H1 (cell line): ENCODE measurements at regions not wholly inside any gene's neighbourhood (a gene's known extent, or its start where the extent isn't known, plus 50 kb on each side); places are given as distances from the start of the nearest gene placed in this dataset.

Experiments used
- CTCF ChIA-PET: fragments of 300-600 bp; sonication (Branson Sonifier 250); formaldehyde crosslinking; loops from one replicate; lab custom pipeline; 2021; ENCODE audit not compliant: partially characterized antibody; lab: Charles Lee
- POLR2A ChIA-PET: fragments of 300-600 bp; sonication (Branson Sonifier 250); formaldehyde crosslinking; loops from one replicate; lab custom pipeline; 2021; ENCODE audit warnings: inconsistent platforms; ENCODE audit not compliant: partially characterized antibody; lab: Charles Lee
- DNase-seq, 2 experiments: peaks; one replicate each; pipeline versions ENCODE4 v3.0.0 to v3.0.0-alpha.2; 2010 to 2022; ENCODE audit warnings: low spot score in 2 of 2, low read depth in 1 of 2, mixed read lengths in 1 of 2
- FAIRE-seq: peaks from 2 replicates; lab custom pipeline; 2011; peaks lifted over from hg19 to GRCh38; lab: Jason Lieb, UNC
- H2AFZ ChIP-seq: 2 replicates; pipeline ENCODE4 v1.8.1; 2012; ENCODE audit warnings: low read length, inconsistent platforms
- H2AK5ac ChIP-seq: 2 replicates; pipeline ENCODE4 v1.6.1; 2013; ENCODE audit warnings: low read depth, low read length
- H2BK120ac ChIP-seq: replicated peaks from 2 replicates; pipeline ENCODE3; 2013; ENCODE audit warnings: low read depth, low read length, inconsistent platforms
- H2BK12ac ChIP-seq: 2 replicates; pipeline ENCODE4 v1.6.1; 2013; ENCODE audit warnings: low read depth, low read length
- H2BK15ac ChIP-seq: 2 replicates; pipeline ENCODE4 v1.6.1; 2013; ENCODE audit warnings: low read length
- H2BK20ac ChIP-seq: 2 replicates; pipeline ENCODE4 v1.6.1; 2013; ENCODE audit warnings: low read length
- H2BK5ac ChIP-seq: 2 replicates; pipeline ENCODE4 v1.6.1; 2013; ENCODE audit warnings: low read depth, low read length
- H3K14ac ChIP-seq: 2 replicates; pipeline ENCODE4 v1.6.1; 2013; ENCODE audit warnings: inconsistent platforms; ENCODE audit not compliant: insufficient read length
- H3K18ac ChIP-seq: 2 replicates; pipeline ENCODE4 v1.6.1; 2013; ENCODE audit warnings: low read length; ENCODE audit errors: extremely low read depth
- H3K23ac ChIP-seq: 2 replicates; pipeline ENCODE4 v1.6.1; 2013; ENCODE audit warnings: inconsistent platforms; ENCODE audit not compliant: insufficient read length
- H3K23me2 ChIP-seq: 2 replicates; pipeline ENCODE4 v1.6.1; 2013; ENCODE audit warnings: low read depth, low read length
- H3K27ac ChIP-seq: 2 replicates; pipeline ENCODE4 v1.6.1; 2011; ENCODE audit warnings: low read depth, low read length, inconsistent platforms
- H3K27me3 ChIP-seq, 4 experiments: replicated peaks in 1 of 4; 1 replicate in 1 of 4; 2 replicates in 3 of 4; pipeline versions ENCODE4 v1.6.1 to v1.8.1; 2011 to 2013; ENCODE audit warnings: low read length in 3 of 4, mild to moderate bottlenecking in 3 of 4, inconsistent platforms in 2 of 4, mixed read lengths in 2 of 4, moderate library complexity in 1 of 4; ENCODE audit not compliant: control insufficient read depth in 3 of 4, insufficient read depth in 3 of 4; ENCODE audit errors: extremely low read depth in 1 of 4
- H3K36me3 ChIP-seq, 4 experiments: 2 replicates each; pipeline versions ENCODE4 v1.6.1 to v1.8.1; 2011 to 2013; ENCODE audit warnings: mild to moderate bottlenecking in 4 of 4, low read length in 3 of 4, moderate library complexity in 2 of 4, control low read depth in 1 of 4, inconsistent platforms in 1 of 4; ENCODE audit not compliant: insufficient read depth in 4 of 4, control insufficient read depth in 2 of 4
- H3K4ac ChIP-seq: replicated peaks from 2 replicates; pipeline ENCODE3; 2013; ENCODE audit warnings: low read length, low read depth, mixed read lengths, inconsistent platforms; ENCODE audit not compliant: insufficient read length
- H3K4me1 ChIP-seq, 4 experiments: replicated peaks in 1 of 4; 1 replicate in 1 of 4; 2 replicates in 3 of 4; pipeline versions ENCODE4 v1.6.1 to v1.8.1; 2011 to 2013; ENCODE audit warnings: low read length in 3 of 4, inconsistent platforms in 2 of 4, mixed read lengths in 1 of 4; ENCODE audit not compliant: insufficient read depth in 4 of 4, control insufficient read depth in 3 of 4
- H3K4me2 ChIP-seq, 2 experiments: 2 replicates each; pipeline versions ENCODE4 v1.6.1 to v1.8.1; 2011 to 2013; ENCODE audit warnings: low read depth in 2 of 2, low read length in 2 of 2, control low read depth in 1 of 2, inconsistent platforms in 1 of 2, mild to moderate bottlenecking in 1 of 2; ENCODE audit not compliant: insufficient read depth in 1 of 2
- H3K4me3 ChIP-seq, 4 experiments: fragments of 200-600, 300-600 bp in 1 of 4; sonication (generic), shearing (Covaris generic), sonication (Bioruptor Twin) in 1 of 4; 2 replicates each; pipeline versions ENCODE4 v1.5.1 to v1.8.1; 2011 to 2016; ENCODE audit warnings: low read length in 4 of 4, low read depth in 3 of 4, control low read depth in 2 of 4, inconsistent platforms in 2 of 4, mild to moderate bottlenecking in 2 of 4, mixed read lengths in 1 of 4, moderate library complexity in 1 of 4; ENCODE audit not compliant: insufficient read depth in 2 of 4; ENCODE audit errors: extremely low read depth in 1 of 4
- H3K56ac ChIP-seq: replicated peaks from 2 replicates; pipeline ENCODE3; 2013; ENCODE audit warnings: low read depth, mild to moderate bottlenecking, mixed read lengths, low read length, inconsistent platforms; ENCODE audit not compliant: insufficient read length
- H3K79me1 ChIP-seq: 2 replicates; pipeline ENCODE4 v1.6.1; 2013; ENCODE audit warnings: low read depth, low read length, control low read depth
- H3K79me2 ChIP-seq, 2 experiments: 2 replicates each; pipeline versions ENCODE4 v1.6.1 to v1.8.1; 2012 to 2013; ENCODE audit warnings: low read length in 2 of 2, mild to moderate bottlenecking in 2 of 2, inconsistent platforms in 1 of 2; ENCODE audit not compliant: insufficient read depth in 2 of 2, control insufficient read depth in 1 of 2
- H3K9ac ChIP-seq, 4 experiments: replicated peaks in 1 of 4; 1 replicate in 1 of 4; 2 replicates in 3 of 4; pipeline versions ENCODE4 v1.6.1 to v1.8.1; 2011 to 2013; ENCODE audit warnings: low read depth in 3 of 4, low read length in 3 of 4, control low read depth in 2 of 4, mild to moderate bottlenecking in 2 of 4, moderate library complexity in 2 of 4, inconsistent platforms in 1 of 4; ENCODE audit errors: extremely low read depth in 1 of 4
- H3K9me3 ChIP-seq, 2 experiments: 2 replicates each; pipeline versions ENCODE4 v1.6.1 to v1.8.1; 2012 to 2013; ENCODE audit warnings: mild to moderate bottlenecking in 2 of 2, moderate library complexity in 2 of 2, control low read depth in 1 of 2, inconsistent platforms in 1 of 2, low read depth in 1 of 2, low read length in 1 of 2, mixed read lengths in 1 of 2; ENCODE audit not compliant: insufficient read depth in 2 of 2
- H4K20me1 ChIP-seq, 2 experiments: replicated peaks in 1 of 2; 2 replicates each; pipeline versions ENCODE3 to v1.8.1; 2011 to 2013; ENCODE audit warnings: inconsistent platforms in 2 of 2, low read length in 2 of 2, mild to moderate bottlenecking in 1 of 2; ENCODE audit not compliant: insufficient read depth in 2 of 2, control insufficient read depth in 1 of 2
- H4K5ac ChIP-seq: 2 replicates; pipeline ENCODE4 v1.6.1; 2013; ENCODE audit warnings: low read length, low read depth, mixed read lengths, inconsistent platforms; ENCODE audit not compliant: insufficient read length
- H4K8ac ChIP-seq: 2 replicates; pipeline ENCODE4 v1.8.0; 2013; ENCODE audit warnings: mild to moderate bottlenecking, moderate library complexity, low read length, inconsistent platforms; ENCODE audit not compliant: insufficient read depth; ENCODE audit errors: extremely low read depth
- H4K91ac ChIP-seq: replicated peaks from 2 replicates; pipeline ENCODE3; 2013; ENCODE audit warnings: low read length, mixed read lengths, inconsistent platforms; ENCODE audit not compliant: insufficient read length
- BRCA1 ChIP-seq: IDR thresholded peaks from 2 replicates; pipeline ENCODE4 v1.6.1; 2012; ENCODE audit warnings: low read depth, low read length, improper control_type of control experiment
- CEBPB ChIP-seq: IDR thresholded peaks from 2 replicates; pipeline ENCODE4 v1.6.1; 2012; ENCODE audit warnings: low read depth, low read length
- RAD21 ChIP-seq, 2 experiments: IDR thresholded peaks in 1 of 2; conservative IDR thresholded peaks in 1 of 2; 2 replicates each; pipeline ENCODE4 v1.6.1; 2011; ENCODE audit warnings: low read depth in 2 of 2, low read length in 2 of 2, improper control_type of control experiment in 1 of 2, inconsistent platforms in 1 of 2, mild to moderate bottlenecking in 1 of 2, moderate library complexity in 1 of 2
- SAP30 ChIP-seq: fragments of 300-600 bp; sonication (generic); IDR thresholded peaks from 2 replicates; pipeline ENCODE4 v1.7.1; 2012; ENCODE audit warnings: low read length, moderate library complexity, mild to moderate bottlenecking, inconsistent platforms; ENCODE audit not compliant: insufficient read depth, insufficient replicate concordance
- YY1 ChIP-seq: IDR thresholded peaks from 2 replicates; pipeline ENCODE4 v1.6.1; 2011; ENCODE audit warnings: low read depth, mild to moderate bottlenecking, low read length
- WGBS, 2 experiments: shearing (Covaris generic) in 1 of 2; methylation state at CpG; one replicate each; pipeline versions ENCODE4 v1.1.6 to v1.1.7; 2013 to 2015; ENCODE audit warnings: low lambda C conversion rate in 2 of 2, mixed read lengths in 2 of 2, inconsistent platforms in 1 of 2, low coverage in 1 of 2, missing lambda C conversion rate in 1 of 2; ENCODE audit not compliant: insufficient replicate concordance in 2 of 2, insufficient coverage in 1 of 2, insufficient read length in 1 of 2; ENCODE audit errors: extremely low coverage in 1 of 2, missing lambda C conversion rate in 1 of 2; 5-methylcytosine and 5-hydroxymethylcytosine counted together

GRCh38 chr13:109625156-109625555 is 161.2 kb downstream of the IRS2 start:
- Histone ChIP-seq H2BK12ac (no peak overlapping the region), H3K18ac (no peak overlapping the region), H3K36me3 (no peaks in the 10 kb centered on the region), H4K8ac (no peak overlapping the region), H3K4me2 (no peak overlapping the region), H4K5ac (no peak overlapping the region), H2BK120ac (no peak overlapping the region), H3K79me1 (no peaks in the 10 kb centered on the region), H4K20me1 (no peaks in the 10 kb centered on the region), H3K27me3 (no peaks in the 10 kb centered on the region), H3K56ac (no peak overlapping the region), H2AK5ac (no peak overlapping the region), H2BK20ac (no peak overlapping the region), H3K9me3 (no peaks in the 10 kb centered on the region), H3K27ac (no peak overlapping the region), H3K14ac (no peak overlapping the region), H2AFZ (no peak overlapping the region), H3K4ac (no peak overlapping the region), H3K4me3 (no peak overlapping the region), H3K79me2 (no peaks in the 10 kb centered on the region), H4K91ac (no peak overlapping the region), H3K9ac (no peak overlapping the region), H3K23me2 (no peaks in the 10 kb centered on the region), H2BK15ac (no peak overlapping the region), H2BK5ac (no peak overlapping the region), H3K23ac (no peak overlapping the region), H3K4me1 (no peaks in the 10 kb centered on the region; a peak in 1 of 7 replicates)
- DNase-seq (no peak), FAIRE-seq (no peak)
- ChIA-PET POLR2A (no interaction called here), CTCF (interaction anchor here (1.5 kb wide), 1 partner anchor 15 kb away, joined by 4 read pairs; no protein-coding TSS in a partner anchor)
- 92% methylated on average over 1 of the region's 1 CpG; no CpG with 5 or more reads in 1 of the 2 experiments for WGBS, 2 experiments
- no peak for TF ChIP-seq YY1
- no peak for TF ChIP-seq BRCA1
- TF ChIP-seq RAD21 (IDR thresholded peaks at IDR 0.05 in 1 of 2, conservative IDR thresholded peaks at IDR 0.05 in 1 of 2; ENCODE audit: low read depth in 2 of 2, low read length in 2 of 2) = no peak
- TF ChIP-seq SAP30 = no peak
- TF ChIP-seq CEBPB = no peak
